ENCODE measurements at regions not wholly inside any gene's neighbourhood (a gene's known extent, or its start where the extent isn't known, plus 50 kb on each side); places are given as distances from the start of the nearest gene placed in this dataset.

DNA sequence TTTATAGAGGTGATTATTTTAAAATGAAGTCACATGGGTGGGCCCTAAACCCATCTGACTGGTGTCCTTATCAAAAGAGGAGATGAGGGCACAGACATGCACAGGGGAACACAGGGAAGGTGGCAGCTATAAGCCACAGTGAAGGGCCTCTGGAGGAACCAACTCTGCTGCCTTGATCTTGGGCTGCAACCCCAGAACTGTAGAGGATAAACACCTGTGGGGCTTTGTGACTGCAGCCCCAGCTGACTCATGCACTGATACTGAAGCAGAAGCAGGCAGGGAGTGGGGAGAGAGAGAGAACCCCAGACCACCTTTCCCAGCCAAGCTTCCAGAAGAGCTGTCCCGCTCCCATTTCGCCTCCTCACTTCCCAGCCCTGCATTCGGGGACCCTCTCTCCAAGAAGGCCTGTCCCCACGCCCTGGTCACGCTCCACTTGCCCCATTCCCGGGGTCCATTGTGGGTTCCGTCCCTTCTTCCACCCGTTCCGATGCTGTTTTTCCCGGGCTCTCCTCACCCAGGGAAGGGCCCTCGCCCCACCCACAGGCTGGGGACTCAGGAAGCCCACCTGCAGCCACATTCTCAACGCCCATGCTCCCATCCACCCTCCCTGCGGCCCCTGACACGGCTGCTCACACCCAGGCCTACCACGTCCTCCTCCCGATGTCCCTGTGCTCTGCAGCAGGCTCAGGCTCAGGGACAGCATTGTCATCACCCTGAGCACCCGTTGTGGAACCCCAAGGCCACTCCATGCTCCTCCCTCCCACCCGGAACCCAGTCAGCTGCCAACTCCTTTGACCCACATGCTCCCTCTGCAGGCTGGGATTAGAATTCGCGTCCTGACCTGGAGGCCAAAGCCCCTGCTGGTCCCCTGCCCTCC is 90.8 kb upstream of the SHANK2 start:
- DNase-seq (ENCODE audit: low spot score) = peak; percentile 61
- CTCF ChIA-PET = interaction anchor here (0.6 to 0.7 kb wide), 2 partner anchors 52 to 256 kb away, joined by 3 to 5 read pairs; no protein-coding TSS in a partner anchor
- POLR2A ChIA-PET (ENCODE audit: low non-redundant PET) = interaction anchor here (0.6 kb wide), 1 partner anchor 261 kb away, joined by 4 read pairs; no protein-coding TSS in a partner anchor
- Histone ChIP-seq H3K9me3 (ENCODE audit: low read depth, low read length, poor library complexity, severe bottlenecking) (peaks cover 4% of the 10 kb centered on the region), H3K36me3 (ENCODE audit: insufficient read depth, low read length, poor library complexity, severe bottlenecking) (no peaks in the 10 kb centered on the region), H3K27me3 (replicated peaks; ENCODE audit: insufficient read depth, low read depth, low read length, poor library complexity) (peaks cover 3% of the 10 kb centered on the region), H3K4me1 (ENCODE audit: insufficient read depth, low read length, poor library complexity, severe bottlenecking) (no peaks in the 10 kb centered on the region), H3K27ac (ENCODE audit: low read depth, low read length, poor library complexity, severe bottlenecking) (no peak overlapping the region), H3K4me3 (ENCODE audit: low read depth, low read length, poor library complexity, severe bottlenecking) (no peak overlapping the region)
- no peak for TF ChIP-seq EZH2 (IDR thresholded peaks at IDR 0.05; ENCODE audit: borderline replicate concordance, low read depth, low read length, poor library complexity, severe bottlenecking)
- TF ChIP-seq, protein P1, sequence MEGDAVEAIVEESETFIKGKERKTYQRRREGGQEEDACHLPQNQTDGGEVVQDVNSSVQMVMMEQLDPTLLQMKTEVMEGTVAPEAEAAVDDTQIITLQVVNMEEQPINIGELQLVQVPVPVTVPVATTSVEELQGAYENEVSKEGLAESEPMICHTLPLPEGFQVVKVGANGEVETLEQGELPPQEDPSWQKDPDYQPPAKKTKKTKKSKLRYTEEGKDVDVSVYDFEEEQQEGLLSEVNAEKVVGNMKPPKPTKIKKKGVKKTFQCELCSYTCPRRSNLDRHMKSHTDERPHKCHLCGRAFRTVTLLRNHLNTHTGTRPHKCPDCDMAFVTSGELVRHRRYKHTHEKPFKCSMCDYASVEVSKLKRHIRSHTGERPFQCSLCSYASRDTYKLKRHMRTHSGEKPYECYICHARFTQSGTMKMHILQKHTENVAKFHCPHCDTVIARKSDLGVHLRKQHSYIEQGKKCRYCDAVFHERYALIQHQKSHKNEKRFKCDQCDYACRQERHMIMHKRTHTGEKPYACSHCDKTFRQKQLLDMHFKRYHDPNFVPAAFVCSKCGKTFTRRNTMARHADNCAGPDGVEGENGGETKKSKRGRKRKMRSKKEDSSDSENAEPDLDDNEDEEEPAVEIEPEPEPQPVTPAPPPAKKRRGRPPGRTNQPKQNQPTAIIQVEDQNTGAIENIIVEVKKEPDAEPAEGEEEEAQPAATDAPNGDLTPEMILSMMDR (conservative IDR thresholded peaks at IDR 0.05; ENCODE audit: low read depth, low read length) = peak; percentile 73
- no TSS peak for BruUV-seq (replicated peaks)
- intact Hi-C loops (cut with micrococcal nuclease; ENCODE audit: unreplicated experiment) = no loop called here

DNA sequence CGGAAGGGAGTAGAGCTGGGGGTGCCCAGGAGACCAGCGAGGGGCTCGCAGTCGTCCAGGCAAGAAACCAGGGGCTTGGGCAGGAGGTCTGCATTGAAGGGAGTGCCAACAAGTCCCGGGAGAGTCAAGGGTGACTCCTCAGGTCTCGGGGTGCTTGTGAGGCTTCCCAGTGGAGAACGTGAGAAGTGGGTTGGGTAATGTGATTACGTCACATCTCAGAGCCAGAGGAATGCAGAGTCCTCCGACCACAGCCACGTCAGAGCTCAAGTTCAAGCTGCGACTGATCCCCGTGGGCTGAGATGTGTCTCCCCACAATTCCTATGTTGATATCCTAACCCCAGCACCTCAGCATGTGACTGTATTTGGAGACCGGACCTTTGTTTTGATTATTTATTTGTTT is 89.7 kb upstream of the SHANK2 start:
- POLR2A ChIA-PET (ENCODE audit: low non-redundant PET) = no interaction called here
- peaks cover 4% of the 10 kb centered on the region for H3K9me3 ChIP-seq (ENCODE audit: low read depth, low read length, poor library complexity, severe bottlenecking)
- no peaks in the 10 kb centered on the region for H3K27me3 ChIP-seq (replicated peaks; ENCODE audit: insufficient read depth, low read depth, low read length, poor library complexity)
- DNase-seq (ENCODE audit: low spot score) = no peak
- H3K36me3 ChIP-seq (ENCODE audit: insufficient read depth, low read length, poor library complexity, severe bottlenecking) = no peaks in the 10 kb centered on the region
- BruUV-seq (replicated peaks) = no TSS peak
- CTCF ChIA-PET = no interaction called here
- H3K27ac ChIP-seq (ENCODE audit: low read depth, low read length, poor library complexity, severe bottlenecking) = no peak overlapping the region
- intact Hi-C loops (cut with micrococcal nuclease; ENCODE audit: unreplicated experiment) = no loop called here
- H3K4me1 ChIP-seq (ENCODE audit: insufficient read depth, low read length, poor library complexity, severe bottlenecking) = no peaks in the 10 kb centered on the region
- H3K4me3 ChIP-seq (ENCODE audit: low read depth, low read length, poor library complexity, severe bottlenecking) = no peak overlapping the region
- TF ChIP-seq, protein P1 (conservative IDR thresholded peaks at IDR 0.05; ENCODE audit: low read depth, low read length) = no peak
- no peak for TF ChIP-seq EZH2 (IDR thresholded peaks at IDR 0.05; ENCODE audit: borderline replicate concordance, low read depth, low read length, poor library complexity, severe bottlenecking)

DNA sequence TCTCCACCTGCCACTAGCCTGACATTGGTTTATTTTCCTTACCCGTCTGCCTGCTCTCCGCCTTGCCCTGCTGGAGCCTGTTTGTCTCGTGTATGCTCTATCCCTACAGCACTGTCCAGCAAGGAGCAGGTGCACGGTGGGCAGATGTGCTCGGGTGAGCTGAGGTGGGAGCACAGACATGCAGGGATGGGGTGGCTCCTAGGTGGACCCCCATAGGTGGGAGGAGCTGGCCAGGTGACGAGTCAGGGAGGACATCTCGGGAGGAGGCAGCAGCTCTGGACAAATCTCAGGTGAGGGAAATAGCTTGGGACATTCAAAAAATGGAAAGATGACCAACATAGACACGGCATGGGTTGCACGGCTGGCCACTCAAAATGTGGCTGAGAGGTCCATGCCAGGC is 89.2 kb upstream of the SHANK2 start:
- intact Hi-C loops (cut with micrococcal nuclease; ENCODE audit: unreplicated experiment) = no loop called here
- POLR2A ChIA-PET (ENCODE audit: low non-redundant PET) = no interaction called here
- peaks cover 4% of the 10 kb centered on the region for H3K9me3 ChIP-seq (ENCODE audit: low read depth, low read length, poor library complexity, severe bottlenecking)
- TF ChIP-seq, protein P1 (conservative IDR thresholded peaks at IDR 0.05; ENCODE audit: low read depth, low read length) = no peak
- no peak for TF ChIP-seq EZH2 (IDR thresholded peaks at IDR 0.05; ENCODE audit: borderline replicate concordance, low read depth, low read length, poor library complexity, severe bottlenecking)
- no peaks in the 10 kb centered on the region for H3K4me1 ChIP-seq (ENCODE audit: insufficient read depth, low read length, poor library complexity, severe bottlenecking)
- no peak overlapping the region for H3K4me3 ChIP-seq (ENCODE audit: low read depth, low read length, poor library complexity, severe bottlenecking)
- CTCF ChIA-PET = no interaction called here
- no peaks in the 10 kb centered on the region for H3K27me3 ChIP-seq (replicated peaks; ENCODE audit: insufficient read depth, low read depth, low read length, poor library complexity)
- H3K36me3 ChIP-seq (ENCODE audit: insufficient read depth, low read length, poor library complexity, severe bottlenecking) = no peaks in the 10 kb centered on the region
- no peak for DNase-seq (ENCODE audit: low spot score)
- H3K27ac ChIP-seq (ENCODE audit: low read depth, low read length, poor library complexity, severe bottlenecking) = no peak overlapping the region
- no TSS peak for BruUV-seq (replicated peaks)

Measured in A673 (cell line).